ENCODE measurements at regions not wholly inside any gene's neighbourhood (a gene's known extent, or its start where the extent isn't known, plus 50 kb on each side); places are given as distances from the start of the nearest gene placed in this dataset.

DNA sequence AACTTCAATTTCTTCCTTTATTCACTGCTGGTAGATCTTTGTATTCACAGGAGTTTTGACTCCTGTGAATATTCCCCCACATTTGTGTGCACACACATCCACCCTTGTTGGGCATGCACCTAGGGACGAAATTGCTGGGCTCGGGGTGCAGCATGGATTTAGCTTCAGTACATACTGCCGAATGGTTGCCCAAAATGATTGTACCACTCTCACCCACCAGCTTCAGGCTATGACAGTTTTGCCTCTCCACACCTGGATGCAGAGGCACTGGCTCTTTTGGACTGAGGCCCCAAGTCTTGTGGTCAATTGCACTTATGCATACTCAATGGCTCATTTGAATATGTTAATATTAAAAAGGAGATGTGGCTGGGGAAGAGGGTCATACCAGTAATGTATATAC lies 65.1 kb upstream of the ODC1 start:
- Histone ChIP-seq H3K4me1 (ENCODE audit: insufficient read depth, low read length) (no peaks in the 10 kb centered on the region), H3K56ac (ENCODE audit: insufficient read length, low read depth, low read length) (no peak overlapping the region), H4K5ac (ENCODE audit: insufficient read length, low read depth, low read length) (no peak overlapping the region), H3K9ac (ENCODE audit: extremely low read depth, insufficient read length, low read length) (no peak overlapping the region), H2BK120ac (ENCODE audit: low read depth, low read length, poor library complexity, severe bottlenecking) (no peak overlapping the region), H2AK5ac (ENCODE audit: insufficient read length, low read length) (no peak overlapping the region), H4K91ac (ENCODE audit: insufficient read length, low read depth, low read length) (no peak overlapping the region), H4K20me1 (ENCODE audit: control insufficient read depth, insufficient read depth, insufficient read length) (no peaks in the 10 kb centered on the region), H3K18ac (ENCODE audit: insufficient read length, low read depth, low read length) (no peak overlapping the region), H2BK20ac (ENCODE audit: low read depth, low read length, poor library complexity, severe bottlenecking) (no peak overlapping the region), H3K27me3 (ENCODE audit: insufficient read depth, low read length) (no peaks in the 10 kb centered on the region), H4K8ac (replicated peaks; ENCODE audit: insufficient read length, low read depth, low read length) (no peak overlapping the region), H2BK5ac (ENCODE audit: insufficient read length, low read length) (no peak overlapping the region), H3K23ac (ENCODE audit: insufficient read length, low read depth, low read length) (no peak overlapping the region), H3K79me2 (ENCODE audit: insufficient read depth, low read length) (no peaks in the 10 kb centered on the region), H2BK15ac (ENCODE audit: low read depth, low read length) (no peak overlapping the region), H3K23me2 (ENCODE audit: insufficient read length, low read depth, low read length, poor library complexity, severe bottlenecking) (no peaks in the 10 kb centered on the region), H3K9me3 (ENCODE audit: control insufficient read depth, low read depth, low read length) (peaks cover 6% of the 10 kb centered on the region), H3K4ac (ENCODE audit: low read depth, low read length) (no peak overlapping the region), H3K14ac (ENCODE audit: insufficient read depth, low read length) (no peak overlapping the region), H2AFZ (ENCODE audit: low read length) (no peak overlapping the region), H3K79me1 (ENCODE audit: insufficient read depth, low read depth, low read length, poor library complexity, severe bottlenecking) (no peaks in the 10 kb centered on the region), H3K27ac (ENCODE audit: insufficient read length, low read depth, low read length) (no peak overlapping the region), H3T11ph (ENCODE audit: low read length) (no peak overlapping the region), H3K4me2 (ENCODE audit: insufficient read depth, insufficient read length, low read length) (no peak overlapping the region), H2BK12ac (ENCODE audit: insufficient read length, low read depth, low read length) (no peak overlapping the region)
- TF ChIP-seq, protein P1, sequence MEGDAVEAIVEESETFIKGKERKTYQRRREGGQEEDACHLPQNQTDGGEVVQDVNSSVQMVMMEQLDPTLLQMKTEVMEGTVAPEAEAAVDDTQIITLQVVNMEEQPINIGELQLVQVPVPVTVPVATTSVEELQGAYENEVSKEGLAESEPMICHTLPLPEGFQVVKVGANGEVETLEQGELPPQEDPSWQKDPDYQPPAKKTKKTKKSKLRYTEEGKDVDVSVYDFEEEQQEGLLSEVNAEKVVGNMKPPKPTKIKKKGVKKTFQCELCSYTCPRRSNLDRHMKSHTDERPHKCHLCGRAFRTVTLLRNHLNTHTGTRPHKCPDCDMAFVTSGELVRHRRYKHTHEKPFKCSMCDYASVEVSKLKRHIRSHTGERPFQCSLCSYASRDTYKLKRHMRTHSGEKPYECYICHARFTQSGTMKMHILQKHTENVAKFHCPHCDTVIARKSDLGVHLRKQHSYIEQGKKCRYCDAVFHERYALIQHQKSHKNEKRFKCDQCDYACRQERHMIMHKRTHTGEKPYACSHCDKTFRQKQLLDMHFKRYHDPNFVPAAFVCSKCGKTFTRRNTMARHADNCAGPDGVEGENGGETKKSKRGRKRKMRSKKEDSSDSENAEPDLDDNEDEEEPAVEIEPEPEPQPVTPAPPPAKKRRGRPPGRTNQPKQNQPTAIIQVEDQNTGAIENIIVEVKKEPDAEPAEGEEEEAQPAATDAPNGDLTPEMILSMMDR (conservative IDR thresholded peaks at IDR 0.05): no peak
- peaks cover 24 to 28% of the 10 kb centered on the region in 2 experiments for H3K9me3 Mint-ChIP-seq
- DNase-seq: no peak
- peaks cover 2 to 18% (median 16%) of the 10 kb centered on the region in 3 experiments for H3K36me3 Mint-ChIP-seq (ENCODE audit: insufficient read depth in 1 of 3, low read depth in 3 of 3)
- no peak overlapping the region for H3K4me3 Mint-ChIP-seq
- no peaks in the 10 kb centered on the region; the same call in none of the 2 replicates for H3K27me3 Mint-ChIP-seq (ENCODE audit: low read depth)
- no CpG with 5 or more reads among the region's 3 CpGs for WGBS (ENCODE audit: extremely low coverage, insufficient read length, low lambda C conversion rate)
- H3K27ac Mint-ChIP-seq: no peak overlapping the region
- peaks cover 7 to 10% of the 10 kb centered on the region in 2 experiments for H3K4me1 Mint-ChIP-seq
